PFSK-1 (cell line): ENCODE measurements at regions not wholly inside any gene's neighbourhood (a gene's known extent, or its start where the extent isn't known, plus 50 kb on each side); places are given as distances from the start of the nearest gene placed in this dataset.

ENCODE experiments used
- POLR2AphosphoS5 ChIP-seq: IDR thresholded peaks from 2 replicates; pipeline ENCODE4 v1.6.1; 2012; ENCODE audit warnings: low read depth, mild to moderate bottlenecking, control low read depth, low read length, moderate library complexity
- SIN3A ChIP-seq: IDR thresholded peaks from 2 replicates; pipeline ENCODE4 v1.6.1; 2012; ENCODE audit warnings: mild to moderate bottlenecking, low read length, moderate library complexity, borderline replicate concordance; ENCODE audit not compliant: insufficient read depth

DNA sequence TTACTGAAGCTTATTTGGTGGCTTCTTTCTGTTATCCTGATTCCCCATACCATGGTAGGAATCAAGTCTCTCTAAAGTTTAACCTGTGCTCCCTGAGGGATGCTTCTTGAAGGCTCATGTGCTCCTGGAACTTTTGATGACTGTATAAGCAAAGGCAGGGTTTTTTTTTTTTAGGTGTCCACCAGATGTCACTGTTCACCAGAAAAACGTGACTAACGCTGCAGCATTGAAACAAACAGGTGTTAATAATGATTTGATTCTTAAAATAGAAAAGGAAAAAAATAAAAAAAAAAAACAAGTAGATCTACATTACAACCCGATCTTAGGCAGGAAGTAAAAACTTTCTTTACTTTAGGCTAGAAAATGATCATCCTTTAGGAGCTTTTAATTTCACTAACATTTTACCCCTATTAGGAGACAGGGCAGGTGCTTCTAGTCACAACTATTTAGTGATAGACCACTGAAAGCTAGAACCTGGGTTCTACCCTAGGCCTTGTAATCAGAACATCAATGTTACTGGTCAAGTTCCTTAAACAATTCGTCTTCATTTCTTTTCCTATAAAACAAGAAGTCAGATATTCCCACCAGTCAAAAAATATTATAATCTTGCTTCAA is 223.0 kb downstream of the PLA2G4A start:
- no peak for TF ChIP-seq SIN3A
- no peak for TF ChIP-seq POLR2AphosphoS5
